CD4-positive, alpha-beta T cell treated with Interleukin-2 at 100 ng/mL for 4 hours (primary cell): ENCODE measurements at regions not wholly inside any gene's neighbourhood (a gene's known extent, or its start where the extent isn't known, plus 50 kb on each side); places are given as distances from the start of the nearest gene placed in this dataset.
"Not testable (repeated sequence)": the region's sequence is repeated elsewhere in the genome, so short reads cannot be mapped to it uniquely, and the experiment has no call there.

Source experiments
- DNase-seq: peaks from one replicate; pipeline ENCODE4 v3.0.0-alpha.2; 2020; ENCODE audit warnings: low spot score

- DNase-seq: not testable (repeated sequence)
Observed at GRCh38 chr12:90687682-90688081, 267.3 kb downstream of the CCER1 start.

- no peak for DNase-seq
Observed at GRCh38 chr12:90683871-90684270, 271.1 kb downstream of the CCER1 start.

GRCh38 chr12:90682398-90682797 lies 272.6 kb downstream of the CCER1 start:
- DNase-seq: no peak

GRCh38 chr12:90679674-90680073 lies 275.3 kb downstream of the CCER1 start:
- DNase-seq: no peak

GRCh38 chr12:90677552-90677951 lies 277.4 kb downstream of the CCER1 start:
- DNase-seq: no peak

- no peak for DNase-seq
Observed at GRCh38 chr12:90677055-90677454, 277.9 kb downstream of the CCER1 start.

- DNase-seq: no peak
Observed at GRCh38 chr12:90675106-90675505, 279.9 kb downstream of the CCER1 start.

GRCh38 chr12:90672081-90672480 lies 282.9 kb downstream of the CCER1 start:
- no peak for DNase-seq

- not testable (repeated sequence) for DNase-seq
Observed at GRCh38 chr12:90663949-90664348, 291.0 kb downstream of the CCER1 start.

- DNase-seq: no peak
Observed at GRCh38 chr12:90659060-90659459, 295.9 kb downstream of the CCER1 start.

- DNase-seq: no peak
Observed at GRCh38 chr12:90653040-90653439, 301.9 kb downstream of the CCER1 start.

- no peak for DNase-seq
Observed at GRCh38 chr12:90652280-90652679, 302.7 kb downstream of the CCER1 start.

- DNase-seq: no peak
Observed at GRCh38 chr12:90645181-90645580, 309.8 kb downstream of the CCER1 start.

- no peak for DNase-seq
Observed at GRCh38 chr12:90631591-90632212, 323.3 kb downstream of the CCER1 start.

GRCh38 chr12:90630006-90630405 lies 325.0 kb downstream of the CCER1 start:
- DNase-seq: no peak

- no peak for DNase-seq
Observed at GRCh38 chr12:90628213-90628612, 326.8 kb downstream of the CCER1 start.

GRCh38 chr12:90627180-90627896 lies 327.6 kb downstream of the CCER1 start:
- no peak for DNase-seq

GRCh38 chr12:90622431-90622830 lies 332.5 kb downstream of the CCER1 start:
- DNase-seq: no peak

- no peak for DNase-seq
Observed at GRCh38 chr12:90621927-90622326, 333.0 kb downstream of the CCER1 start.

GRCh38 chr12:90619943-90620342 lies 335.0 kb downstream of the CCER1 start:
- no peak for DNase-seq

GRCh38 chr12:90618586-90618985 lies 336.4 kb downstream of the CCER1 start:
- DNase-seq: no peak

GRCh38 chr12:90611891-90612290 lies 343.1 kb downstream of the CCER1 start:
- DNase-seq: no peak

GRCh38 chr12:90611048-90611447 lies 343.9 kb downstream of the CCER1 start:
- DNase-seq: no peak
